ENCODE measurements at regions not wholly inside any gene's neighbourhood (a gene's known extent, or its start where the extent isn't known, plus 50 kb on each side); places are given as distances from the start of the nearest gene placed in this dataset.

DNA sequence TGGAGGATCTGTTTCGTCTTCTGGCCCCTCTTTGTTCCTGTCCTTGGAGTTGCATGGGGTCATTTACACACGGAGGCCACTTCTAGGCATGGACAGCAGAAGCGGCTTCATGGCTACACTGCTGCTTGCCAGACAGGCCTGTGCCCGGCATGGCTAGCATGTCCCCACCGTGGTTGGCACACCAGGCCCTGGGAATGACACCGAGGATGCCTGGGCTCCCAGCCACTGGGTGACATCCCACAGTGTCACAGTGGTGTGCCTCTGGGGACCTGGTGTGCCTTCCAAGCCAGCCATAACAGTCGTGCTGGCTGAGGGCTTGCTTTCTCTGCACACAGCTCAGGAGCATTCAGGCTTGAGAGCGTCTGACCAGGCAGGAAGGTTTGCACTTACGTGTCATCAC lies 910.1 kb downstream of the TBC1D22A start:
- H3K36me3 Mint-ChIP-seq (ENCODE audit: low read depth) = 0 out of 2 replicates have a peak, but pooled peaks cover 3% of the 10 kb centered on the region
- H3K27ac Mint-ChIP-seq = no peak overlapping the region
- H3K9me3 Mint-ChIP-seq = peaks cover 73% of the 10 kb centered on the region
- no peaks in the 10 kb centered on the region for H3K4me1 Mint-ChIP-seq (ENCODE audit: low read depth)
- H3K27me3 Mint-ChIP-seq (ENCODE audit: insufficient read depth) = no peaks in the 10 kb centered on the region; the same call in none of the 2 replicates
- TF ChIP-seq, protein P1, sequence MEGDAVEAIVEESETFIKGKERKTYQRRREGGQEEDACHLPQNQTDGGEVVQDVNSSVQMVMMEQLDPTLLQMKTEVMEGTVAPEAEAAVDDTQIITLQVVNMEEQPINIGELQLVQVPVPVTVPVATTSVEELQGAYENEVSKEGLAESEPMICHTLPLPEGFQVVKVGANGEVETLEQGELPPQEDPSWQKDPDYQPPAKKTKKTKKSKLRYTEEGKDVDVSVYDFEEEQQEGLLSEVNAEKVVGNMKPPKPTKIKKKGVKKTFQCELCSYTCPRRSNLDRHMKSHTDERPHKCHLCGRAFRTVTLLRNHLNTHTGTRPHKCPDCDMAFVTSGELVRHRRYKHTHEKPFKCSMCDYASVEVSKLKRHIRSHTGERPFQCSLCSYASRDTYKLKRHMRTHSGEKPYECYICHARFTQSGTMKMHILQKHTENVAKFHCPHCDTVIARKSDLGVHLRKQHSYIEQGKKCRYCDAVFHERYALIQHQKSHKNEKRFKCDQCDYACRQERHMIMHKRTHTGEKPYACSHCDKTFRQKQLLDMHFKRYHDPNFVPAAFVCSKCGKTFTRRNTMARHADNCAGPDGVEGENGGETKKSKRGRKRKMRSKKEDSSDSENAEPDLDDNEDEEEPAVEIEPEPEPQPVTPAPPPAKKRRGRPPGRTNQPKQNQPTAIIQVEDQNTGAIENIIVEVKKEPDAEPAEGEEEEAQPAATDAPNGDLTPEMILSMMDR (IDR thresholded peaks at IDR 0.05) = no peak
- H3K4me3 Mint-ChIP-seq = no peak overlapping the region
- no peak for DNase-seq

DNA sequence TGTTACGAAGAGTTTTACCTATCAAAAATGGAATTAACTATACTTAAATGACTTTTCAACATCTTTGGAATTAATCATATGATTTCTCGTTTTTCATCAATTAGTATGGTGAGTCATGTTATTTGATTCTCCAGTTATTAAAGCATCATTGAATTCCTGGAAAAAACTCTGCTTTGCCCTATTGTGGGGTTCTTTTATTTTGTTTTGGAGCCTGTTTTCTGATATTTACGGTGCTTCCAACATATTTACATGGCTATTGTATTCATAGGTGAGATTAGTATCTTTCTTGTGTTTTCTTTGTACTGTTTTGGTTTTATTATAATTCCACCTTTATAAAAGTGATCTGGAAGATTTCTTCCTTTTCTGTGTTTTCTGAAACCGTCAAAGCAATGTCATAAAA lies 902.7 kb downstream of the TBC1D22A start:
- TF ChIP-seq, protein P1 (IDR thresholded peaks at IDR 0.05) = no peak
- H3K9me3 Mint-ChIP-seq = peaks cover 70% of the 10 kb centered on the region
- no peaks in the 10 kb centered on the region for H3K4me1 Mint-ChIP-seq (ENCODE audit: low read depth)
- no peak overlapping the region for H3K27ac Mint-ChIP-seq
- H3K36me3 Mint-ChIP-seq (ENCODE audit: low read depth) = peaks cover 20% of the 10 kb centered on the region; the same call in 1 of the 2 replicates
- H3K4me3 Mint-ChIP-seq = no peak overlapping the region
- DNase-seq = no peak
- no peaks in the 10 kb centered on the region; the same call in 1 of the 2 replicates for H3K27me3 Mint-ChIP-seq (ENCODE audit: insufficient read depth)

DNA sequence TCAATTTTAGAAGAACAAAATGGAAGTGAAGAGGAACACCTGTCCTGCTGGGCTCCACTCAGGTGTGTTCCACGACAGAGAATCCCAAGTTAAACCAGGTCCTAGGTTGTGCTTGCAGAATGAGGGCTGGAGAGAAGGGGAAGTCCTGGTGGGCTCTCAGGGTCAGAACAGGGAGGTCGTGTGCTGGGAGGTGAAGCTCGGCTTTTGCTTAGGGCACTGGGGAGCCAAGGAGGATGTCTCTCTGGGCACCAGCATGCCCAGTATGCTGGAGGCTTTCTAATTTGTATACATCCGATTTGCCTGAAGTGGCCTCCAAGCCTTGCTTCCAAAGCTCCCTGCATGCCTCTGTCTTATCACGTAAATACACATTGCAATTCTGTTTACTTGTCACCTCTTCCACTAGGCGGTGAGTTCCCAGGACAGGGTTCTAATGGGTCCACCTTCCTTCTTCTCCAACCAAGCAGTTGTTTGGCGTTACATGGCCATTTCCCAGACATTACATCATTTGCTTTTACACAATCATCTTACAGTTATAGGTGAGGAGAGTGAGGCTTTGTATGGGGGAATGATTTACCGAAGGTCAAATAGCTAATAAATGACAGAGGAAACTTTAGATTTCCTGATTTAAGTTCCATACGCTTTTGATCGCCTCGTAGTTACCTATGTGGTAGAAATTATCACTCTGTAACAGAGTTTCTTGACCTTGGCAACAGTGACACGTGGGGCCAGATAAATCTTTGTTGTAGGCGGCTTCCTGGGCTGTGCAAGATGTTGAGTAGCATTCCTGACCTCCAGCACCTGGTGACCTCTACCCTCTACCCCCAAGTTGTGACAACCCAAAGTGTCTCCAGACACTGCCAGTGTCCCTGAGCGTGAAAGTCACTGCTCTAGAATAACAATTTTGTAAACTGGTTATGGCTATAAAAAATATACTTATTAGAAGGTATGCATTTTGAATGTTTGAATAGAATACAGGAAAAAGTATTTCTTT lies 901.5 kb downstream of the TBC1D22A start:
- Mint-ChIP-seq H3K9me3 (peaks cover 67% of the 10 kb centered on the region), H3K27ac (no peak overlapping the region), H3K36me3 (ENCODE audit: low read depth) (peaks cover 17% of the 10 kb centered on the region; the same call in 1 of the 2 replicates), H3K4me1 (ENCODE audit: low read depth) (no peaks in the 10 kb centered on the region), H3K4me3 (no peak overlapping the region), H3K27me3 (ENCODE audit: insufficient read depth) (no peaks in the 10 kb centered on the region; the same call in 1 of the 2 replicates)
- TF ChIP-seq, protein P1 (IDR thresholded peaks at IDR 0.05) = no peak
- DNase-seq = no peak

DNA sequence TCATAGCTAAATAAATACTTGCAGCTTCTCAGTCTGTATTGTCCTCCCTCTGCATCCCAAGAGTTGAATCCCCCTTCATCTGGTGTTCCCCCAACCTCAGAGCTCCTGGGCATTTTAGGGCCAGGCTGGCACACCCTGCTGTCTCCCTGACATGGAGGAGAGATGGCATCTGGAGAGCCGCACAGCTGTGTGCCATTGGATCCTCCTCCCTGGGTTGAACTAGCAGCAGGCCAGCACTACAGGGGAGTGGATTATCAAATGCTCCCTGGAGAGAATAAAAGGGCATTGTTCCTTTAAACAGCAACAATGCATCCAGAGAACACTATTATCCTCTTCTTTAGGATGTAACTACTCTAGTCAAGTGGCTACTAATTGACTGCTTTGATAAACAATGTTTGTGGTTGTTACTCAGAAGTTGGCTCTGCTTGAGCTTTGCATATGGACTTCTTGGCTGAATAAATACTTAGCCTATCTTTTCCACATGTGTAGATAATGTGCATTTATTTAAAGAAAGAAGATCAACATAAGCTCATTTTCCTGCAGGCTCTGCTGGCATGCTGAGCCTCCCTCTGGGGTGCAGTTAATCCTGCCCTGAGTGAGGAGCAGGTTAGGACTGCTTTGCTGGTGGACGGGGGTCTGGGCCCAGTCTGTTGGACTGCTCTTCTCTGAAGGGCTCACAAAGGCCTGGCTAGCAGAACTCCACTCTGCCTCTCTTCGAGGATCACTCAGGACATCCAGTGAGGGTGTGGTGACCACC lies 897.2 kb downstream of the TBC1D22A start:
- Mint-ChIP-seq H3K4me1 (ENCODE audit: low read depth) (no peaks in the 10 kb centered on the region), H3K27ac (no peak overlapping the region), H3K27me3 (ENCODE audit: insufficient read depth) (no peaks in the 10 kb centered on the region; the same call in 1 of the 2 replicates), H3K4me3 (no peak overlapping the region), H3K36me3 (ENCODE audit: low read depth) (peaks cover 9% of the 10 kb centered on the region; the same call in 1 of the 2 replicates), H3K9me3 (peaks cover 58% of the 10 kb centered on the region)
- TF ChIP-seq, protein P1 (IDR thresholded peaks at IDR 0.05) = no peak
- DNase-seq = no peak

DNA sequence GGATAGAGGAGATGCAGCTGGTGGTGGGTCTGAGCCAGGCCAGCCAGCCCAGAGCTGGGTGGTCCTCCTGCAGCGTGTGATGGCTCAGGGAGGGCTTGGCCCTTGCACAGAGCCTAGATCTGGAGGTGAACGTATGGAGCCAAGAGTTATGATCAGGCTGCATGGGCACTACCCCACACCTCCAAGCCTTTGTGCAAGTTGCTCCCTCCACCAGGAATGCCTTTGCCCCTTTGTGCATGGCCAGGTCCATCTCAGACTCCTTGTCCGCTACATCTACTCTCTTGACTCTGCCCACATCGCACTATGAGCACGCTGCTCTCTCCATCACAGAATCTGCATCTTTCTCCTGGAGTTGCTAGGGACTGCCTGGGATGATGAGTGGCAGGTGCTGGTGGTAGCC lies 895.7 kb downstream of the TBC1D22A start:
- Mint-ChIP-seq H3K4me1 (ENCODE audit: low read depth) (no peaks in the 10 kb centered on the region), H3K4me3 (no peak overlapping the region), H3K27me3 (ENCODE audit: insufficient read depth) (peaks cover 2% of the 10 kb centered on the region), H3K27ac (no peak overlapping the region), H3K36me3 (ENCODE audit: low read depth) (peaks cover 9% of the 10 kb centered on the region; the same call in 1 of the 2 replicates), H3K9me3 (peaks cover 59% of the 10 kb centered on the region)
- no peak for DNase-seq
- TF ChIP-seq, protein P1 (IDR thresholded peaks at IDR 0.05) = no peak
